LNCaP clone FGC (cell line): ENCODE measurements at regions not wholly inside any gene's neighbourhood (a gene's known extent, or its start where the extent isn't known, plus 50 kb on each side); places are given as distances from the start of the nearest gene placed in this dataset.

Source experiments
- DNase-seq: peaks from one replicate; pipeline ENCODE4 v3.0.0-alpha.2; 2011; ENCODE audit warnings: low read depth
- H3K4me3 ChIP-seq: 2 replicates; pipeline ENCODE4 v1.5.1; 2011; ENCODE audit warnings: mild to moderate bottlenecking, low read depth, low read length, control low read depth
- TF ChIP-seq, protein P1 (sequence below): IDR thresholded peaks from 2 replicates; pipeline ENCODE4 v1.5.1; 2012; ENCODE audit warnings: mild to moderate bottlenecking; ENCODE audit not compliant: control insufficient read depth, insufficient read depth; ENCODE audit errors: extremely low read depth

DNA sequence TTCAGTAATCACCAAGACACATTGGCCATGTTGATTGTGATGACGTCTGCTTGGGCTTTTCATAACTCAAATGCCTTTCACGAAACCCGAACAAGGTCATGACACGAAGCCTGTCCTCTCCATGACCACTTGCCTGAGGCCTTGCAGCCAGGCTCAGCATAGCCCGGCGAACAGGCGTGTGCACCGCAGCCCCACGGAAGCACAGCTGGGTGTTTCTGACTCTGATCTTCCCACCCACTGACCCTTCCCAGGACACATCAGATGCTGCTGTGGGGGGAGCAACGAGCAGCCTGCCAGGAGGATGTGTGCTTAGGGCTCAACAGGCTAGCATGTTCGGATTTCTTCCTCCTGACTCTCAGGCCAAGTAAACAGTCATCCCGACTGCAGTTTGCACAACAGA is 369.4 kb upstream of the SALL3 start:
- DNase-seq: no peak
- H3K4me3 ChIP-seq: no peak overlapping the region
- TF ChIP-seq, protein P1, sequence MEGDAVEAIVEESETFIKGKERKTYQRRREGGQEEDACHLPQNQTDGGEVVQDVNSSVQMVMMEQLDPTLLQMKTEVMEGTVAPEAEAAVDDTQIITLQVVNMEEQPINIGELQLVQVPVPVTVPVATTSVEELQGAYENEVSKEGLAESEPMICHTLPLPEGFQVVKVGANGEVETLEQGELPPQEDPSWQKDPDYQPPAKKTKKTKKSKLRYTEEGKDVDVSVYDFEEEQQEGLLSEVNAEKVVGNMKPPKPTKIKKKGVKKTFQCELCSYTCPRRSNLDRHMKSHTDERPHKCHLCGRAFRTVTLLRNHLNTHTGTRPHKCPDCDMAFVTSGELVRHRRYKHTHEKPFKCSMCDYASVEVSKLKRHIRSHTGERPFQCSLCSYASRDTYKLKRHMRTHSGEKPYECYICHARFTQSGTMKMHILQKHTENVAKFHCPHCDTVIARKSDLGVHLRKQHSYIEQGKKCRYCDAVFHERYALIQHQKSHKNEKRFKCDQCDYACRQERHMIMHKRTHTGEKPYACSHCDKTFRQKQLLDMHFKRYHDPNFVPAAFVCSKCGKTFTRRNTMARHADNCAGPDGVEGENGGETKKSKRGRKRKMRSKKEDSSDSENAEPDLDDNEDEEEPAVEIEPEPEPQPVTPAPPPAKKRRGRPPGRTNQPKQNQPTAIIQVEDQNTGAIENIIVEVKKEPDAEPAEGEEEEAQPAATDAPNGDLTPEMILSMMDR: no peak

DNA sequence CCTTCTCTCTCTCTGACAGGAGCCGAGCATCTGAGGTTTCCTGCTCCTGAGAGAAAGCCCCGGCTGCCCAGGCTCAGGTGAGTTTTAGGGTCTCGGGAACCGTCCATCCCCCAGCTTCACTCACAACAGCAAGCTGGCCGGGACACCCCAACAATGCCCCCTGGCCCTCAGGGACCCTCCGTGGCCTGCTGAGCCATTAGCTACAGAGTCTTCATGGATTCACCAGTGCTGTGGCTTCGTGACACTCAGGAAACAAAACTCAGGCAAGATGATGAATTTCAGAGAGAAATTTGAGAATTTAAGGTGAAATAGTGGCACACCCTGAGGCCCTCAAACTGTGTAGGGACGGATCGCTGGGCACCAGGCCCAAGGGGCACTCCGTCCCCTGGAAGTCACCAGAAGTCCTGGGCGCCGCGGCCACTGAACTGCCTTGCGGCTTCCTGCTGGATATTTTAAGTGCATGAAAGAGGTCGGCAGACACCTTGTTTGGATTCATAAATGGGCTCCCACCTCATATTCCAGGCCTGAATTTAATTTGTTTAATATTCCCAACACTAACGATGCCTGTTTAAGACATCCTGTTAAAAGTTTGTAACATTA is 368.3 kb upstream of the SALL3 start:
- TF ChIP-seq, protein P1: no peak
- H3K4me3 ChIP-seq: no peak overlapping the region
- DNase-seq: no peak

DNA sequence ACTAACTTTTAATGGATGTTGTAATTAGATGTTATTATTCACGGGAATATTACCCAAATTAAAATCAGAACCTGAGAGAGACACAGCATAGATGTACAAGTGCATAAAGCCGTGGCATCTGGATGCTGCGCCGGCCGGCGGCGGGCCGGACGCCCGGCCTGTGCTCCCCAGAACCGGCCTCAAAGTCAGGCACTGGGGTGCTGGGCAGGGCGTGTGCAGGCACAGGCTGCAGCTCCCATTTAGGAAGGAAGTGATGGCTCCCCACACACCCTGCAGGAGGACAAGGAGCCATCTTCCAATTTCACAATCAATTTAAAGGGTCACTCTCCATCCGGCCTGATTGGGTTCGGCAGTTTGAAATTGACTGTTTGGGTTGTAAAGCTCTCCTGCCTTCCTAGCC is 367.7 kb upstream of the SALL3 start:
- no peak for DNase-seq
- TF ChIP-seq, protein P1: no peak
- no peak overlapping the region for H3K4me3 ChIP-seq

DNA sequence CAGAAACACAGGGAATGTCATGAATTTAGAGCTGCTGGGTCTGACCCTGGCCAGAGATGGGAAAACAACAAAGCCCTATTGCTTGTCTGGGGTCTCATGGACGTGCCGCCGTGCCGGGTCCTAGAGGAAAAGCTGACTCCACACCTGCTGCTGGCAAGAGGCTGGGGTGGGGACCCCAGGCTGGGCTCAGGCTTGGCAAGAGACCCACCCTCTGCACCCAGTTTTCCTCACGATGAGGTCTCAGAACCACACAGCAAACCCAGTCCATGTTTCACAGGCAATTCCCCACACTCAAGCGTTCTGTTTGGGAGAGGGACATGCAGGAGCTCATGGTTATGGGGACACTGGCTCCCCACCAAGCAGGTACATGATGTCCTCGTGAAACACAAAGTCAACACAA is 367.3 kb upstream of the SALL3 start:
- TF ChIP-seq, protein P1: no peak
- H3K4me3 ChIP-seq: no peak overlapping the region

DNA sequence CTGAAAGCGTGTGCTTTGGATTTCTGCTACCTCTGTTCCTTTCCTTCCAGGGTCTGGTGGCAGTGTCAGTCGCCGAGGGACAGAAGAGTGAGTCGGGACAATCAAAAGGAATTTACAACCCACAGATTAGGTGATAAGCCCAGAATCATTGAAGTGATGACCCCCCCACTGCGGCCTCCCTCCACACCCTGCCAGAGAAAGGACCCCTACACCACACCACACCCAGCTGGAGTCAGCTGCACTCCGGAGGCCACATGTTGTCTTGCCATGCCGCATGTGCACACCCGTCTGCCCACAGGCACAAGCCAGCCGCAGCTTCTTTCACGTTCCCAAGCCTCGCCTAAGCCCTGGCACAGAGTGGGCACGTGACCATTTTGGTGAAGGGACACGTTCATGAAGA is 366.8 kb upstream of the SALL3 start:
- TF ChIP-seq, protein P1: no peak
- DNase-seq: no peak
- H3K4me3 ChIP-seq: no peak overlapping the region

More for the DNA sequence above, 367.3 kb upstream of the SALL3 start:
- no peak for DNase-seq

DNA sequence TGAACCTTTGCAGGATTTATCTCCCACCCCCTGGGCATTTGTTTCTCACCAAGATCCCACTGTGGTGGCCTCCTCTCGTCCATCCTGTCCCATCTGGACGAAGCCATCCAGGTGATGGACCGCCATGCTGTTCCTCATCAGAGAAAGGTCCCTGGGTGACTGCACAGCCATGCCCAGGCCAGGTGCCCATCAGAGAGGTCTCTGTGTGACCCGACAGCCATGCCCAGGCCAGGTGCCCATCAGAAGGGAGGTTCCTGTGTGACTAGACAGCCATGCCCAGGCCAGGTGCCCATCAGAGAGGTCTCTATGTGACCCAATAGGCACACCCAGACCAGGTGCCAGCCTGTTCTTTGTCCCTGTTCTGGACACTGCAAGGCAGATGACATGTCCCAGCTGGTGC is 360.9 kb upstream of the SALL3 start:
- DNase-seq: no peak
- TF ChIP-seq, protein P1: no peak
- H3K4me3 ChIP-seq: no peak overlapping the region

DNA sequence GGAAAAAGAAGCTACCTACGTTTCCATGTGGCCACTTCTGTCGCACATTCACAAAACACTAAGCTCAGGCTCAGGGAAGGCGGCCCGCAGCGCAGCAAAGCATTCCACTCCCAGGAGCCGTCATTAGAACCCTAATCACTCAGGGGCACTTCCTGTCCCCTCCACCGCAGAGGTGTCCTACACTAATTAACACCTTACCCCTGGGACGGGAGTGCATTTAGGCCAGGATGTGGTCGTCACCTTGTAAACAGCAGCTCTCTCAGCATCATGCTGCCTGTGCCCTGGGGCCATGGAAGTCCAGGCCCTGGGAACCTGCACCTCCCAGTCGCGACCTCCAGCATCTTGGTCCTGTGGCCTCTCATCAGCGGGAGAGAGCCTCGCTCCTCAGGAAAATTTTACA is 359.8 kb upstream of the SALL3 start:
- DNase-seq: no peak
- no peak overlapping the region for H3K4me3 ChIP-seq
- TF ChIP-seq, protein P1: no peak
